ENCODE measurements at regions not wholly inside any gene's neighbourhood (a gene's known extent, or its start where the extent isn't known, plus 50 kb on each side); places are given as distances from the start of the nearest gene placed in this dataset.
A peak's percentile ranks its signal among the peaks of the same experiment; 100 is the strongest.

DNA sequence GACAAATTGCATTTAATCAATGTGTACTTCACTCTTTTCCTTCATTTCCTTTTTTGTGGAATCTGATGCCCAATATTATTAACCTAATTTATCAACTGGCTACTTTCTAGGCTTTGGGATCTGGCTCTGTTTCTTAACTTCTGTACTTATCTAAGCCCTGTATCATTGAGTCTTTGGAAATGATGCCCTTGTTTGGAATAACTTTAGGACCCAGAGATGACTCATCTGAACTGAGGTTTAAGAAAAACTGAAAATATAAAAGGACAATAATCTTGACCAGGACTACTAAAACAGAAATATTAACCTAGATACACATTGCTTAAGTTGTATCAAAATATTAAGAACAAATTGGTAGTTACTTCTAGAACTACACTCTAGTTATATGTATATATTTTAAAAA is 600.8 kb downstream of the CPS1 start:
- H3K36me3 ChIP-seq (ENCODE audit: control insufficient read depth in 2 of 3, insufficient read depth in 3 of 3, low read length in 3 of 3): no peaks in the 10 kb centered on the region
- no peak for DNase-seq
- no peak overlapping the region for H3K27ac ChIP-seq (ENCODE audit: low read depth in 2 of 2, low read length in 2 of 2)
- no peaks in the 10 kb centered on the region for H3K4me1 ChIP-seq (ENCODE audit: control insufficient read depth in 2 of 3, insufficient read depth in 2 of 3, low read depth in 1 of 3, low read length in 3 of 3)
- intact Hi-C loops (cut with DNase I): no loop called here
- FAIRE-seq: peak; percentile 61
- no peak for TF ChIP-seq CTCF (IDR thresholded peaks at IDR 0.05; ENCODE audit: borderline replicate concordance, extremely low read depth, insufficient read depth)
- H3K4me3 ChIP-seq (ENCODE audit: low read length in 3 of 3): no peak overlapping the region
- H3K9ac ChIP-seq (ENCODE audit: low read length in 3 of 3): no peak overlapping the region
- no peaks in the 10 kb centered on the region for H3K27me3 ChIP-seq (ENCODE audit: control insufficient read depth, insufficient read depth, low read length)
- H3K9me3 ChIP-seq (ENCODE audit: control insufficient read depth in 2 of 3, insufficient read depth in 1 of 3, low read length in 3 of 3): no peaks in the 10 kb centered on the region

DNA sequence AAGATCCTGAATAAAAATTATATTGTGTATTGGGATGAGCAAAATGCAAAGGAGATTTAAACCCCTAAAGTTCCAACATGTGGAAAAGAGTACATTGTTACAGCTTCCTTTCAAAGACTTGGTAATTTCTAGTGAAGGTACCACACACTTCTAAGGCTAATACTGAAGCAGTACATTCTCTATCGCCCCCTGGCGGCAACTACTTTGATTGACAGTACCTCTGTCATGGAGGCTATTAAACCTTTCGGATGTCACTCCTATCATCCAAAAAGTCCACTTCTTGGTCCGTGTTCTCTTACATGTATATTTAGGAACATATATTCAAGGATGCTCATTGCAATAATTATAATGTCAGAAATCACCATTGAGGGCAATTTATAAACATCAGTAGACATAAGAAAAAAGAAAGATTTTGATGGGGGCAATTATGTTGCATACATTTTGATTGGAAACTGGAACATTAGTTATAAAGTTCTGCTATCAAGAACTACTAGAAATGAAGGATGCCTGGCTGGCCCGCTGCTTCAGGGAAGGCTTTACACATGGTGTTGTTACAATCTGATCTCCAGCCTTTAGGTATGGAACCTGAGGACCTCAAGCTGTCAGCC is 601.6 kb downstream of the CPS1 start:
- H3K4me1 ChIP-seq (ENCODE audit: control insufficient read depth in 2 of 3, insufficient read depth in 2 of 3, low read depth in 1 of 3, low read length in 3 of 3): no peaks in the 10 kb centered on the region
- no peak overlapping the region for H3K27ac ChIP-seq (ENCODE audit: low read depth in 2 of 2, low read length in 2 of 2)
- no peaks in the 10 kb centered on the region for H3K27me3 ChIP-seq (ENCODE audit: control insufficient read depth, insufficient read depth, low read length)
- H3K9ac ChIP-seq (ENCODE audit: low read length in 3 of 3): no peak overlapping the region
- H3K9me3 ChIP-seq (ENCODE audit: control insufficient read depth in 2 of 3, insufficient read depth in 1 of 3, low read length in 3 of 3): no peaks in the 10 kb centered on the region
- H3K4me3 ChIP-seq (ENCODE audit: low read length in 3 of 3): no peak overlapping the region
- no peaks in the 10 kb centered on the region for H3K36me3 ChIP-seq (ENCODE audit: control insufficient read depth in 2 of 3, insufficient read depth in 3 of 3, low read length in 3 of 3)
- FAIRE-seq (peak; percentile 65), DNase-seq (peak in 4 of 5 donors; percentile 53 to 77 (median 68))
- TF ChIP-seq CTCF (IDR thresholded peaks at IDR 0.05; ENCODE audit: borderline replicate concordance, extremely low read depth, insufficient read depth): peak; percentile 66
- intact Hi-C loops (cut with DNase I): no loop called here

GRCh38 chr2:211159972-211160371 is 603.6 kb downstream of the CPS1 start:
- TF ChIP-seq CTCF (IDR thresholded peaks at IDR 0.05; ENCODE audit: borderline replicate concordance, extremely low read depth, insufficient read depth): no peak
- no peak for FAIRE-seq
- Histone ChIP-seq H3K9ac (ENCODE audit: low read length in 3 of 3) (no peak overlapping the region), H3K4me1 (ENCODE audit: control insufficient read depth in 2 of 3, insufficient read depth in 2 of 3, low read depth in 1 of 3, low read length in 3 of 3) (no peaks in the 10 kb centered on the region), H3K36me3 (ENCODE audit: control insufficient read depth in 2 of 3, insufficient read depth in 3 of 3, low read length in 3 of 3) (no peaks in the 10 kb centered on the region), H3K27me3 (ENCODE audit: control insufficient read depth, insufficient read depth, low read length) (no peaks in the 10 kb centered on the region), H3K9me3 (ENCODE audit: control insufficient read depth in 2 of 3, insufficient read depth in 1 of 3, low read length in 3 of 3) (no peaks in the 10 kb centered on the region), H3K4me3 (ENCODE audit: low read length in 3 of 3) (no peak overlapping the region), H3K27ac (ENCODE audit: low read depth in 2 of 2, low read length in 2 of 2) (no peak overlapping the region)
- intact Hi-C loops (cut with DNase I): no loop called here
- no peak for DNase-seq

DNA sequence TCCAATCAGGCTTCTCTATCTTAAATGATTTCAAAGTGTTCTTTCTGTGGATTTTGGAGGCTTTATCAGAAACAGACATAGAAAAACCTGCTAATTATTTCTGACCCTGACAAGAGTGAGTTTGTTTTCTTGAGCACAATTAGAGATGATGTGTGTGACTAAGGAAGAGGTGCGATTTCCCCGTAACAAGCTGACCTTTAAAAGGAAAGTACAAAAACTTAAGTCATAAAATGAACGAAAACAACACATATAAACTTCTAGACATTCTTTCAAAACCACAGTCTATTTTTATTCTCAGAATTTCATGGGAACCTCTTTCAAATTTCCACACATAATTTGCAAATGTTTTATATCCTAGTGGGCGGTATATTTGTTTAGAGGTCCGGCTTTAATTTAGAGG is 604.8 kb downstream of the CPS1 start:
- Histone ChIP-seq H3K9me3 (ENCODE audit: control insufficient read depth in 2 of 3, insufficient read depth in 1 of 3, low read length in 3 of 3) (no peaks in the 10 kb centered on the region), H3K4me1 (ENCODE audit: control insufficient read depth in 2 of 3, insufficient read depth in 2 of 3, low read depth in 1 of 3, low read length in 3 of 3) (no peaks in the 10 kb centered on the region), H3K36me3 (ENCODE audit: control insufficient read depth in 2 of 3, insufficient read depth in 3 of 3, low read length in 3 of 3) (no peaks in the 10 kb centered on the region), H3K27ac (ENCODE audit: low read depth in 2 of 2, low read length in 2 of 2) (no peak overlapping the region), H3K27me3 (ENCODE audit: control insufficient read depth, insufficient read depth, low read length) (no peaks in the 10 kb centered on the region), H3K4me3 (ENCODE audit: low read length in 3 of 3) (no peak overlapping the region), H3K9ac (ENCODE audit: low read length in 3 of 3) (no peak overlapping the region)
- TF ChIP-seq CTCF (IDR thresholded peaks at IDR 0.05; ENCODE audit: borderline replicate concordance, extremely low read depth, insufficient read depth): no peak
- intact Hi-C loops (cut with DNase I): no loop called here
- DNase-seq (no peak), FAIRE-seq (no peak)
